Left ventricle myocardium inferior (tissue), 1 donor: ENCODE measurements at regions not wholly inside any gene's neighbourhood (a gene's known extent, or its start where the extent isn't known, plus 50 kb on each side); places are given as distances from the start of the nearest gene placed in this dataset.

ENCODE experiments used
- DNase-seq: peaks from one replicate; pipeline ENCODE4 v3.0.0-alpha.2; 2020
- H3K27ac ChIP-seq: fragments of 200-600 bp; replicated peaks from 2 replicates; pipeline ENCODE4 v1.8.0; 2021
- H3K27me3 ChIP-seq: fragments of 200-600 bp; 2 replicates; pipeline ENCODE4 v1.8.0; 2021; ENCODE audit warnings: low read depth
- H3K36me3 ChIP-seq: fragments of 200-600 bp; 2 replicates; pipeline ENCODE4 v1.8.0; 2021
- H3K4me1 ChIP-seq: fragments of 200-600 bp; 2 replicates; pipeline ENCODE4 v1.8.0; 2021
- H3K4me3 ChIP-seq: fragments of 200-600 bp; 2 replicates; pipeline ENCODE4 v1.8.0; 2021; ENCODE audit warnings: mild to moderate bottlenecking, moderate library complexity
- H3K9me3 ChIP-seq: fragments of 200-600 bp; replicated peaks from 2 replicates; pipeline ENCODE4 v1.8.0; 2021
- intact Hi-C: fragments of 100-400 bp; cut with micrococcal nuclease; formaldehyde crosslinking; loops from one replicate; pipeline ENCODE4 v1.11.0; 2022
- TF ChIP-seq, protein P1 (sequence below): fragments of 200-600 bp; IDR thresholded peaks from 2 replicates; pipeline ENCODE4 v1.8.0; 2021; ENCODE audit warnings: antibody characterized with exemption, mild to moderate bottlenecking, borderline replicate concordance
- donor health status: DM: no; HTN: yes; CAD: no; lungs with severe emphysema.

DNA sequence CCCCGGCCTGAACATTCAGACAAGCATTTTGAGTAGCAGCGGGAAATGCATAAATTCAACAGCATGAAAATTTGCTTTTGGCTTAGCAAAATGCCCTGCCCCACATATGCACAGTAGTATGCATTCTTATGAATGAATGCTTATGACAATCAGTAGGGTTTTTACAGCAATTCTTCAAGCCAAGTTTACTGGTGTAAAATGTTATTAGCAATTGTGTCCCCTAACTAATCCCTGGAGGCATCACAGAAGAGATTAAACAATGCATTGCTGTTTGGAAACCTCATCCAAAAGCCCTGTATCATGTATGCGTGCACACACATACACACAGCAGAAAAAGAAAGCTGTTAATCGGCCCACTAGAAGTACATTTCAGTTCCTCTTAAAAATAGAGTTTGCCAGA is 406.5 kb downstream of the LRIG3 start:
- no peaks in the 10 kb centered on the region for H3K36me3 ChIP-seq
- DNase-seq = no peak
- TF ChIP-seq, protein P1, sequence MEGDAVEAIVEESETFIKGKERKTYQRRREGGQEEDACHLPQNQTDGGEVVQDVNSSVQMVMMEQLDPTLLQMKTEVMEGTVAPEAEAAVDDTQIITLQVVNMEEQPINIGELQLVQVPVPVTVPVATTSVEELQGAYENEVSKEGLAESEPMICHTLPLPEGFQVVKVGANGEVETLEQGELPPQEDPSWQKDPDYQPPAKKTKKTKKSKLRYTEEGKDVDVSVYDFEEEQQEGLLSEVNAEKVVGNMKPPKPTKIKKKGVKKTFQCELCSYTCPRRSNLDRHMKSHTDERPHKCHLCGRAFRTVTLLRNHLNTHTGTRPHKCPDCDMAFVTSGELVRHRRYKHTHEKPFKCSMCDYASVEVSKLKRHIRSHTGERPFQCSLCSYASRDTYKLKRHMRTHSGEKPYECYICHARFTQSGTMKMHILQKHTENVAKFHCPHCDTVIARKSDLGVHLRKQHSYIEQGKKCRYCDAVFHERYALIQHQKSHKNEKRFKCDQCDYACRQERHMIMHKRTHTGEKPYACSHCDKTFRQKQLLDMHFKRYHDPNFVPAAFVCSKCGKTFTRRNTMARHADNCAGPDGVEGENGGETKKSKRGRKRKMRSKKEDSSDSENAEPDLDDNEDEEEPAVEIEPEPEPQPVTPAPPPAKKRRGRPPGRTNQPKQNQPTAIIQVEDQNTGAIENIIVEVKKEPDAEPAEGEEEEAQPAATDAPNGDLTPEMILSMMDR = no peak

DNA sequence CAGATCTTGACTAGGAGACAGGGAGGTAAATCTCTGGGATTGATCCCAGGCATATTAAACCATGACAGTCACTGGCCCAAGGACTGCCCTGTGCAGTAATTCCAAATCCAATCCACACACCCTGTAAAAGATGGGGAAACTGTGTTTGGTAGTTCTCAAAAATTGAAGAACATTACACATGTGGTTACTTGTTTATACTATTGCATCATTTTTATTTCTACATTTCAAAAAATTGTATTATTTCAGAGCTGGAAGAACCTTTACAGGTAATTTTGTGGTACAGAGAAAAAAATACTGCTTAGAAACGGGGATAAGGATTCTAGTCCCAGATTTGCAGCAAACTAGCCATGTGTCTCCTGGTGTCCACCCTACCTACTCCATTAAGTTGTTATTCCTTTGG is 400.5 kb downstream of the LRIG3 start:
- peaks cover 30% of the 10 kb centered on the region for H3K9me3 ChIP-seq
- no peak overlapping the region for H3K4me3 ChIP-seq
- H3K36me3 ChIP-seq = no peaks in the 10 kb centered on the region
- no peaks in the 10 kb centered on the region for H3K27me3 ChIP-seq
- intact Hi-C loops = no loop called here
- DNase-seq = no peak
- TF ChIP-seq, protein P1 = no peak
- H3K27ac ChIP-seq = no peak overlapping the region
- no peaks in the 10 kb centered on the region for H3K4me1 ChIP-seq

More for the DNA sequence above, 406.5 kb downstream of the LRIG3 start:
- H3K27me3 ChIP-seq = no peaks in the 10 kb centered on the region
- peaks cover 25% of the 10 kb centered on the region for H3K9me3 ChIP-seq
- H3K4me1 ChIP-seq = no peaks in the 10 kb centered on the region
- no peak overlapping the region for H3K27ac ChIP-seq
- intact Hi-C loops = no loop called here
- no peak overlapping the region for H3K4me3 ChIP-seq

GRCh38 chr12:58521152-58521551 is 399.2 kb downstream of the LRIG3 start:
- H3K36me3 ChIP-seq = no peaks in the 10 kb centered on the region
- TF ChIP-seq, protein P1 = no peak
- no peaks in the 10 kb centered on the region for H3K4me1 ChIP-seq
- H3K9me3 ChIP-seq = peaks cover 30% of the 10 kb centered on the region
- intact Hi-C loops = no loop called here
- no peak overlapping the region for H3K4me3 ChIP-seq
- no peak for DNase-seq
- H3K27ac ChIP-seq = no peak overlapping the region
- H3K27me3 ChIP-seq = no peaks in the 10 kb centered on the region

GRCh38 chr12:58521796-58522195 is 398.5 kb downstream of the LRIG3 start:
- Histone ChIP-seq H3K4me1 (no peaks in the 10 kb centered on the region), H3K4me3 (no peak overlapping the region), H3K36me3 (no peaks in the 10 kb centered on the region), H3K9me3 (peaks cover 26% of the 10 kb centered on the region), H3K27me3 (no peaks in the 10 kb centered on the region), H3K27ac (no peak overlapping the region)
- TF ChIP-seq, protein P1 = no peak
- no peak for DNase-seq
- intact Hi-C loops = no loop called here

GRCh38 chr12:58523360-58523759 is 396.9 kb downstream of the LRIG3 start:
- TF ChIP-seq, protein P1 = no peak
- H3K36me3 ChIP-seq = no peaks in the 10 kb centered on the region
- no peaks in the 10 kb centered on the region for H3K27me3 ChIP-seq
- H3K4me3 ChIP-seq = no peak overlapping the region
- no peak overlapping the region for H3K27ac ChIP-seq
- no peak for DNase-seq
- H3K4me1 ChIP-seq = no peaks in the 10 kb centered on the region
- intact Hi-C loops = no loop called here
- H3K9me3 ChIP-seq = peaks cover 10% of the 10 kb centered on the region

DNA sequence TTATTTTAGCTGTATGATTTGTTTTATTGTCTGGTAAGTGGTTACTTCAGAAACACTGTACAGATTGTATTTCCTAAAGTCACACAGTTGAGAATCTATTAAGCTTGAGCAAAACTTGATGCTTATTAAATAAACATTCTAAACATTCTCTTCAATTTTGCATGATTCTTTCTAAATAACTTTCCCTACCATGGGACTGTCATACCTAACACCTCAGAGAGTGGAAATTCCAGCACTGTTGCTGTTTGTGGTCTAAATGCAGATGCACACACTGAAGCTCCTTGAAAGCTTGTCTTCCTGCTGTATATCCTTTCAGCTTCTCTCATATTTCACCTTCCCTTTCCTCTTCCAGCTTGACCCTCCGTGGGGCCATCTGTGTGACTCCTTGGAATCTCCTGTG is 392.0 kb downstream of the LRIG3 start:
- Histone ChIP-seq H3K9me3 (no peaks in the 10 kb centered on the region), H3K36me3 (no peaks in the 10 kb centered on the region), H3K27me3 (no peaks in the 10 kb centered on the region), H3K27ac (no peak overlapping the region), H3K4me1 (no peaks in the 10 kb centered on the region), H3K4me3 (no peak overlapping the region)
- intact Hi-C loops = no loop called here
- TF ChIP-seq, protein P1 = no peak
- no peak for DNase-seq
